Mucosa of descending colon (tissue), 3 donors: ENCODE measurements at regions not wholly inside any gene's neighbourhood (a gene's known extent, or its start where the extent isn't known, plus 50 kb on each side); places are given as distances from the start of the nearest gene placed in this dataset.

Experiments
- ATAC-seq: fragments of 200-7000 bp; cut with Tn5 transposase; one replicate; pipeline ENCODE4 v1.9.1; 2020; ENCODE audit warnings: mild to moderate bottlenecking, moderate library complexity
- DNase-seq, 3 donors: peaks; one replicate each; pipeline ENCODE4 v3.0.0-alpha.2; 2020
- H3K36me3 ChIP-seq: fragments of 200-600 bp; one replicate; pipeline ENCODE4 v1.8.0; 2021; ENCODE audit warnings: low read depth, mild to moderate bottlenecking
- H3K4me1 ChIP-seq: fragments of 200-600 bp; one replicate; pipeline ENCODE4 v1.8.0; 2021; ENCODE audit warnings: low read depth, mild to moderate bottlenecking
- H3K4me3 ChIP-seq: fragments of 200-600 bp; one replicate; pipeline ENCODE4 v1.8.0; 2021; ENCODE audit warnings: mild to moderate bottlenecking
- H3K9me3 ChIP-seq: fragments of 200-600 bp; one replicate; pipeline ENCODE4 v1.8.0; 2021; ENCODE audit warnings: mild to moderate bottlenecking
- CTCF ChIP-seq: fragments of 200-600 bp; IDR thresholded peaks from one replicate; pipeline ENCODE4 v1.8.0; 2022; ENCODE audit warnings: antibody characterized with exemption, mild to moderate bottlenecking
- intact Hi-C, 2 donors: fragments of 100-400 bp; cut with DNase I in 1 of 2; cut with micrococcal nuclease in 1 of 2; formaldehyde crosslinking; loops; one replicate each; pipeline versions ENCODE4 v1.11.0 to v1.11.1; 2022; cut with DNase I, micrococcal nuclease
- donor health status: DM: no; HTN: no; CAD: no; lungs with moderate emphysema.
- donor health status: DM: no; HTN: no; CAD: no.
- donor health status: DM: no; HTN: yes; CAD: no.

- no peaks in the 10 kb centered on the region for H3K4me1 ChIP-seq
- no peak overlapping the region for H3K4me3 ChIP-seq
- H3K9me3 ChIP-seq = no peaks in the 10 kb centered on the region
- no peak for TF ChIP-seq CTCF
- DNase-seq = no peak
- H3K36me3 ChIP-seq = no peaks in the 10 kb centered on the region
- ATAC-seq = no peak
- intact Hi-C loops = no loop called here
Measured at GRCh38 chr10:52616395-52616764, 156.2 kb downstream of the MBL2 start.

GRCh38 chr10:52617346-52617745 is 155.2 kb downstream of the MBL2 start:
- no peaks in the 10 kb centered on the region for H3K4me1 ChIP-seq
- DNase-seq (no peak), ATAC-seq (no peak)
- H3K4me3 ChIP-seq = no peak overlapping the region
- no peaks in the 10 kb centered on the region for H3K36me3 ChIP-seq
- intact Hi-C loops = no loop called here
- TF ChIP-seq CTCF = no peak
- no peaks in the 10 kb centered on the region for H3K9me3 ChIP-seq

- TF ChIP-seq CTCF = no peak
- H3K36me3 ChIP-seq = no peaks in the 10 kb centered on the region
- DNase-seq (no peak), ATAC-seq (no peak)
- no peaks in the 10 kb centered on the region for H3K4me1 ChIP-seq
- intact Hi-C loops = no loop called here
- H3K9me3 ChIP-seq = no peaks in the 10 kb centered on the region
- no peak overlapping the region for H3K4me3 ChIP-seq
Measured at GRCh38 chr10:52619052-52619451, 153.5 kb downstream of the MBL2 start.

GRCh38 chr10:52621635-52622079 is 150.9 kb downstream of the MBL2 start:
- no peaks in the 10 kb centered on the region for H3K36me3 ChIP-seq

GRCh38 chr10:52623761-52624160 is 148.8 kb downstream of the MBL2 start:
- intact Hi-C loops = no loop called here
- Histone ChIP-seq H3K9me3 (no peaks in the 10 kb centered on the region), H3K36me3 (no peaks in the 10 kb centered on the region), H3K4me3 (no peak overlapping the region), H3K4me1 (no peaks in the 10 kb centered on the region)
- no peak for TF ChIP-seq CTCF
- no peak for ATAC-seq
- DNase-seq = no peak

More at GRCh38 chr10:52621635-52622079, 150.9 kb downstream of the MBL2 start:
- no peaks in the 10 kb centered on the region for H3K4me1 ChIP-seq
- ATAC-seq (no peak), DNase-seq (no peak)
- H3K4me3 ChIP-seq = no peak overlapping the region
- intact Hi-C loops = no loop called here
- TF ChIP-seq CTCF = no peak
- no peaks in the 10 kb centered on the region for H3K9me3 ChIP-seq

- Histone ChIP-seq H3K9me3 (no peaks in the 10 kb centered on the region), H3K4me1 (no peaks in the 10 kb centered on the region), H3K4me3 (no peak overlapping the region), H3K36me3 (no peaks in the 10 kb centered on the region)
- intact Hi-C loops = no loop called here
- ATAC-seq (no peak), DNase-seq (no peak)
- TF ChIP-seq CTCF = no peak
Measured at GRCh38 chr10:52627279-52627678, 145.3 kb downstream of the MBL2 start.
